Caco-2 (cell line): ENCODE measurements at regions not wholly inside any gene's neighbourhood (a gene's known extent, or its start where the extent isn't known, plus 50 kb on each side); places are given as distances from the start of the nearest gene placed in this dataset.

Experiments
- BruUV-seq: library from RNA; stranded (reverse); fragments of 400-500 nt; replicated peaks from 2 replicates; lab custom pipeline; 2021; lab: Mats Ljungman, UMichigan
- CTCF ChIA-PET: fragments of 300-600 bp; sonication (Branson Sonifier 250); formaldehyde crosslinking; loops from one replicate; lab custom pipeline; 2022; ENCODE audit warnings: antibody characterized with exemption; lab: Charles Lee
- POLR2A ChIA-PET: fragments of 300-600 bp; sonication (Branson Sonifier 250); formaldehyde crosslinking; loops from one replicate; lab custom pipeline; 2022; ENCODE audit warnings: antibody characterized with exemption; lab: Charles Lee
- DNase-seq, 2 experiments: peaks; one replicate each; pipeline versions ENCODE4 v3.0.0 to v3.0.0-alpha.2; 2020 to 2022
- H3K27me3 ChIP-seq: replicated peaks from 2 replicates; pipeline ENCODE4 v1.6.0; 2011; ENCODE audit warnings: low read length; ENCODE audit not compliant: control insufficient read depth, insufficient read depth
- H3K36me3 ChIP-seq: 2 replicates; pipeline ENCODE4 v1.5.1; 2011; ENCODE audit warnings: low read length; ENCODE audit not compliant: control insufficient read depth, insufficient read depth
- H3K4me1 ChIP-seq: fragments of 250-450 bp; sonication (Bioruptor Pico); 2 replicates; pipeline ENCODE4 v1.5.1; 2020; ENCODE audit warnings: mild to moderate bottlenecking
- H3K4me3 ChIP-seq: 2 replicates; pipeline ENCODE4 v1.5.1; 2011; ENCODE audit warnings: low read depth, mild to moderate bottlenecking, control low read depth, low read length
- H3K9me3 ChIP-seq: fragments of 250-450 bp; sonication (Bioruptor Pico); 2 replicates; pipeline ENCODE4 v1.5.1; 2020; ENCODE audit warnings: mild to moderate bottlenecking, moderate library complexity
- H3K27ac Mint-ChIP-seq: one replicate; pipeline ENCODE4 v1.8.0; 2022; ENCODE audit warnings: mixed read lengths; ENCODE audit not compliant: unreplicated experiment
- H3K27me3 Mint-ChIP-seq: one replicate; pipeline ENCODE4 v1.8.0; 2022; ENCODE audit warnings: mixed read lengths; ENCODE audit not compliant: insufficient read depth, unreplicated experiment
- H3K36me3 Mint-ChIP-seq: one replicate; pipeline ENCODE4 v1.8.0; 2022; ENCODE audit warnings: mild to moderate bottlenecking, mixed read lengths; ENCODE audit not compliant: insufficient read depth, unreplicated experiment
- H3K4me1 Mint-ChIP-seq: one replicate; pipeline ENCODE4 v1.8.0; 2022; ENCODE audit warnings: low read depth, mixed read lengths; ENCODE audit not compliant: unreplicated experiment
- H3K4me3 Mint-ChIP-seq: one replicate; pipeline ENCODE4 v1.8.0; 2022; ENCODE audit warnings: mild to moderate bottlenecking, moderate library complexity, mixed read lengths; ENCODE audit not compliant: unreplicated experiment
- H3K9me3 Mint-ChIP-seq: one replicate; pipeline ENCODE4 v1.8.0; 2022; ENCODE audit warnings: mixed read lengths; ENCODE audit not compliant: unreplicated experiment
- intact Hi-C: fragments of 100-400 bp; cut with micrococcal nuclease; formaldehyde crosslinking; loops from one replicate; pipeline ENCODE4 v1.10.0; 2022; ENCODE audit not compliant: unreplicated experiment
- TF ChIP-seq, protein P1 (sequence below), 2 experiments: fragments of 200-600 bp in 1 of 2; IDR thresholded peaks; 1 replicate in 1 of 2; 2 replicates in 1 of 2; pipeline versions ENCODE4 v1.5.1 to v1.8.0; 2011 to 2022; ENCODE audit warnings: antibody characterized with exemption in 1 of 2, control low read depth in 1 of 2, inconsistent platforms in 1 of 2, low read depth in 1 of 2, low read length in 1 of 2, mild to moderate bottlenecking in 1 of 2, moderate library complexity in 1 of 2; ENCODE audit not compliant: insufficient read depth in 1 of 2, severe bottlenecking in 1 of 2, unreplicated experiment in 1 of 2

GRCh38 chr3:40677749-40678148 is 153.0 kb downstream of the ZNF621 start:
- Histone ChIP-seq H3K36me3 (no peaks in the 10 kb centered on the region), H3K27me3 (no peaks in the 10 kb centered on the region), H3K4me1 (0 out of 2 replicates have a peak, but pooled peaks cover 3% of the 10 kb centered on the region), H3K4me3 (no peak overlapping the region), H3K9me3 (peaks cover 3% of the 10 kb centered on the region; the same call in 1 of the 2 replicates)
- Mint-ChIP-seq H3K27me3 (peaks cover 2% of the 10 kb centered on the region), H3K4me3 (no peak overlapping the region), H3K9me3 (peaks cover 10% of the 10 kb centered on the region), H3K27ac (no peak overlapping the region), H3K4me1 (no peaks in the 10 kb centered on the region), H3K36me3 (no peaks in the 10 kb centered on the region)
- DNase-seq = no peak
- intact Hi-C loops = no loop called here
- ChIA-PET CTCF (no interaction called here), POLR2A (no interaction called here)
- TF ChIP-seq, protein P1, sequence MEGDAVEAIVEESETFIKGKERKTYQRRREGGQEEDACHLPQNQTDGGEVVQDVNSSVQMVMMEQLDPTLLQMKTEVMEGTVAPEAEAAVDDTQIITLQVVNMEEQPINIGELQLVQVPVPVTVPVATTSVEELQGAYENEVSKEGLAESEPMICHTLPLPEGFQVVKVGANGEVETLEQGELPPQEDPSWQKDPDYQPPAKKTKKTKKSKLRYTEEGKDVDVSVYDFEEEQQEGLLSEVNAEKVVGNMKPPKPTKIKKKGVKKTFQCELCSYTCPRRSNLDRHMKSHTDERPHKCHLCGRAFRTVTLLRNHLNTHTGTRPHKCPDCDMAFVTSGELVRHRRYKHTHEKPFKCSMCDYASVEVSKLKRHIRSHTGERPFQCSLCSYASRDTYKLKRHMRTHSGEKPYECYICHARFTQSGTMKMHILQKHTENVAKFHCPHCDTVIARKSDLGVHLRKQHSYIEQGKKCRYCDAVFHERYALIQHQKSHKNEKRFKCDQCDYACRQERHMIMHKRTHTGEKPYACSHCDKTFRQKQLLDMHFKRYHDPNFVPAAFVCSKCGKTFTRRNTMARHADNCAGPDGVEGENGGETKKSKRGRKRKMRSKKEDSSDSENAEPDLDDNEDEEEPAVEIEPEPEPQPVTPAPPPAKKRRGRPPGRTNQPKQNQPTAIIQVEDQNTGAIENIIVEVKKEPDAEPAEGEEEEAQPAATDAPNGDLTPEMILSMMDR (IDR thresholded peaks at IDR 0.05; ENCODE audit: insufficient read depth in 1 of 2, low read depth in 1 of 2, low read length in 1 of 2, severe bottlenecking in 1 of 2, unreplicated experiment in 1 of 2) = no peak
- no TSS peak for BruUV-seq

- H3K27me3 Mint-ChIP-seq = peaks cover 3% of the 10 kb centered on the region
- no peak for DNase-seq
- H3K4me3 ChIP-seq = no peak overlapping the region
- 0 out of 2 replicates have a peak, but pooled peaks cover 3% of the 10 kb centered on the region for H3K4me1 ChIP-seq
- H3K4me1 Mint-ChIP-seq = no peaks in the 10 kb centered on the region
- H3K27ac Mint-ChIP-seq = no peak overlapping the region
- intact Hi-C loops = no loop called here
- H3K9me3 ChIP-seq = peaks cover 3% of the 10 kb centered on the region; the same call in 1 of the 2 replicates
- ChIA-PET POLR2A (no interaction called here), CTCF (no interaction called here)
- BruUV-seq = no TSS peak
- H3K9me3 Mint-ChIP-seq = peaks cover 10% of the 10 kb centered on the region
- H3K27me3 ChIP-seq = no peaks in the 10 kb centered on the region
- H3K4me3 Mint-ChIP-seq = no peak overlapping the region
- no peaks in the 10 kb centered on the region for H3K36me3 ChIP-seq
- no peaks in the 10 kb centered on the region for H3K36me3 Mint-ChIP-seq
- TF ChIP-seq, protein P1 (IDR thresholded peaks at IDR 0.05; ENCODE audit: insufficient read depth in 1 of 2, low read depth in 1 of 2, low read length in 1 of 2, severe bottlenecking in 1 of 2, unreplicated experiment in 1 of 2) = no peak
These were observed 154.5 kb downstream of the ZNF621 start for GRCh38 chr3:40679290-40679689.

DNA sequence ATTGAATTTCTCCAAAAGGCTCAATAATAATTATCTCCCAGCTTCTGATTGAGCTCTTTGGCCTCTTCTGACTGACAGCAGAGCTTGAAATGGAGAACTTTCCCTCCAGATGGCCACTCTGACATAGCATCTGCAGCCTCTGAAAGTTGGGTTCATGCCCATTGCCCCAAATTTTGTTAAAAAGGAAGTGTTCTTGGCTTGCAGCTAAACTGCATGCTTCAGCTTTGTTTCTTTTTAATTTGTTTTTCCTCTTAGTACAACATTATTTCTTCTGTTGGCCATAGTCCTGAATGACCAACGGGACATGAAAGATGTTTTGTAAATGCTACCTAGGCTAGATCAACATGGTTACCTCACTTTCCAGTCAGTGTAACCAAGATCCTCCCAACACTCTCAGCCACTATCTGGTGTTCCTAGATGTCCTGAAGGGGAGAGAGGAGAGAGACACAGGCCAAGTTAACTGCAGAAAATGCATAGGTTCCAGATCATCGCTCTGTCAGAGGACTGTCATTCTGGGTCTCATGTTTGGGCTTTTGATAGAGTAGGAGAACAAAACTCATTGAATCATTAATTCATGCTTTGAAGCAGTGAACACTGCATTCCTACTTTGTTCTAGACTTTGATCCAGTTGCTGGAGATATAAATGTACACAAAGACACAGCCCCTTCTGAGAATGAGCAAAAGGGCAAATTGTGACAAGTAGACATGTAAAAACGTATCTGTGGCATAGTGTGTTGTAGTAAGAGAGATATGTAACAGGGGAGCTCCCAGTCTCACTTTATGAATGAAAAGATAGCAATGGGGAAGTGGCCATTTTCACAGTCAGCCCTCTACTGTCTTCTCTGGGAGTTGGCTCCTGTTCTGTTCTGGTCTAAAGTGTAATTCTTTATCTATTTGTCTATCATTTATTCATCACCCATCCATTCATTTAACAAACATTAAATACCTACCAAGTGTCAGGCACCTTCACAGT is 156.2 kb downstream of the ZNF621 start:
- H3K4me1 Mint-ChIP-seq = no peaks in the 10 kb centered on the region
- intact Hi-C loops = no loop called here
- no peaks in the 10 kb centered on the region for H3K36me3 Mint-ChIP-seq
- Histone ChIP-seq H3K36me3 (no peaks in the 10 kb centered on the region), H3K27me3 (no peaks in the 10 kb centered on the region), H3K9me3 (no peaks in the 10 kb centered on the region), H3K4me1 (0 out of 2 replicates have a peak, but pooled peaks cover 3% of the 10 kb centered on the region), H3K4me3 (no peak overlapping the region)
- TF ChIP-seq, protein P1 (IDR thresholded peaks at IDR 0.05; ENCODE audit: insufficient read depth in 1 of 2, low read depth in 1 of 2, low read length in 1 of 2, severe bottlenecking in 1 of 2, unreplicated experiment in 1 of 2) = no peak
- no peaks in the 10 kb centered on the region for H3K9me3 Mint-ChIP-seq
- ChIA-PET POLR2A (no interaction called here), CTCF (no interaction called here)
- no peak overlapping the region for H3K27ac Mint-ChIP-seq
- no peak for DNase-seq
- no peak overlapping the region for H3K4me3 Mint-ChIP-seq
- no TSS peak for BruUV-seq
- H3K27me3 Mint-ChIP-seq = peaks cover 6% of the 10 kb centered on the region
